GM12878 (cell line): ENCODE measurements at regions not wholly inside any gene's neighbourhood (a gene's known extent, or its start where the extent isn't known, plus 50 kb on each side); places are given as distances from the start of the nearest gene placed in this dataset.

Experiments used
- ATAC-seq: fragments of 200-7000 bp; cut with Tn5 transposase; 3 replicates; pipeline ENCODE4 v1.9.1; 2020; ENCODE audit warnings: mild to moderate bottlenecking, moderate library complexity
- BruUV-seq: library from RNA; stranded (reverse); fragments of 400-500 nt; replicated peaks from 2 replicates; lab custom pipeline; 2021; lab: Mats Ljungman, UMichigan
- CTCF ChIA-PET: fragments of 300-600 bp; sonication (Branson Sonifier 250); formaldehyde crosslinking; extraction: SDS; loops from one replicate; lab custom pipeline; 2021; ENCODE audit warnings: inconsistent platforms; lab: Yijun Ruan, JAX
- POLR2A ChIA-PET: fragments of 350-600 bp; formaldehyde crosslinking; extraction: SDS; loops from one replicate; lab custom pipeline; 2021; ENCODE audit warnings: inconsistent platforms; lab: Charles Lee
- RAD21 ChIA-PET: fragments of 300-600 bp; sonication (Branson Sonifier 250); formaldehyde crosslinking; loops from one replicate; lab custom pipeline; 2023; ENCODE audit warnings: antibody characterized with exemption; ENCODE audit not compliant: unreplicated experiment; lab: Charles Lee
- SMC1A ChIA-PET: fragments of 300-600 bp; sonication (Branson Sonifier 250); formaldehyde crosslinking; loops from one replicate; lab custom pipeline; 2023; ENCODE audit not compliant: unreplicated experiment, uncharacterized antibody; lab: Charles Lee
- DNase-seq: peaks from one replicate; pipeline ENCODE4 v3.0.0-alpha.2; 2011; ENCODE audit warnings: low read depth, low spot score
- FAIRE-seq: peaks from 3 replicates; lab custom pipeline; 2011; peaks lifted over from hg19 to GRCh38; lab: Jason Lieb, UNC
- H2AFZ ChIP-seq: 2 replicates; pipeline ENCODE4 v1.6.0; 2011; ENCODE audit warnings: low read depth, low read length, control low read depth; ENCODE audit not compliant: control insufficient read depth
- H3K27ac ChIP-seq: 2 replicates; pipeline ENCODE4 v1.5.1; 2011; ENCODE audit warnings: control low read depth; ENCODE audit not compliant: control insufficient read depth, insufficient read depth
- H3K27me3 ChIP-seq, 2 experiments: replicated peaks in 1 of 2; 2 replicates each; pipeline versions ENCODE4 v1.6.0 to v1.6.1; 2011; ENCODE audit warnings: low read length in 1 of 2; ENCODE audit not compliant: control insufficient read depth in 2 of 2, insufficient read depth in 2 of 2
- H3K36me3 ChIP-seq, 2 experiments: 2 replicates each; pipeline ENCODE4 v1.5.1; 2011; ENCODE audit warnings: low read length in 1 of 2; ENCODE audit not compliant: control insufficient read depth in 2 of 2, insufficient read depth in 2 of 2
- H3K4me1 ChIP-seq: 2 replicates; pipeline ENCODE4 v1.6.1; 2011; ENCODE audit warnings: mild to moderate bottlenecking, low read length, moderate library complexity, mixed read lengths; ENCODE audit not compliant: control insufficient read depth, insufficient read depth
- H3K4me2 ChIP-seq: 2 replicates; pipeline ENCODE4 v1.6.0; 2011; ENCODE audit warnings: control low read depth; ENCODE audit not compliant: control insufficient read depth, insufficient read depth
- H3K4me3 ChIP-seq: fragments of 200-600 bp; sonication (generic); 2 replicates; pipeline ENCODE4 v1.5.1; 2016
- H3K79me2 ChIP-seq: 2 replicates; pipeline ENCODE4 v1.6.0; 2011; ENCODE audit warnings: low read length; ENCODE audit not compliant: control insufficient read depth, insufficient read depth
- H3K9ac ChIP-seq: 2 replicates; pipeline ENCODE4 v1.8.0; 2011; ENCODE audit warnings: low read length, control low read depth, mixed read lengths; ENCODE audit not compliant: control insufficient read depth, insufficient read depth
- H3K9me3 ChIP-seq: replicated peaks from 3 replicates; pipeline ENCODE4 v1.5.1; 2011; ENCODE audit warnings: mild to moderate bottlenecking, low read length; ENCODE audit not compliant: control insufficient read depth, insufficient read depth
- H4K20me1 ChIP-seq: 2 replicates; pipeline ENCODE4 v1.6.0; 2011; ENCODE audit not compliant: control insufficient read depth, insufficient read depth
- CTCF ChIP-seq, 3 experiments: IDR thresholded peaks in 2 of 3; conservative IDR thresholded peaks in 1 of 3; 2 replicates each; pipeline ENCODE4 v1.5.1; 2011; ENCODE audit warnings: low read depth in 3 of 3, low read length in 3 of 3, mild to moderate bottlenecking in 3 of 3, control low read depth in 2 of 3, moderate library complexity in 2 of 3, inconsistent platforms in 1 of 3, mixed read lengths in 1 of 3; ENCODE audit not compliant: control insufficient read depth in 2 of 3, insufficient read depth in 1 of 3; ENCODE audit errors: extremely low read depth in 1 of 3
- HCFC1 ChIP-seq: fragments of 150-350 bp; IDR thresholded peaks from 2 replicates; pipeline ENCODE4 v1.6.1; 2014; ENCODE audit warnings: low read length
- PBX3 ChIP-seq: IDR thresholded peaks from 2 replicates; pipeline ENCODE4 v1.6.1; 2011; ENCODE audit warnings: mild to moderate bottlenecking, low read depth, low read length, moderate library complexity; ENCODE audit not compliant: insufficient replicate concordance
- RAD51 ChIP-seq: fragments of 450-650 bp; IDR thresholded peaks from 2 replicates; pipeline ENCODE4 v1.6.1; 2016; ENCODE audit warnings: moderate library complexity, mild to moderate bottlenecking, inconsistent platforms
- SMC3 ChIP-seq: IDR thresholded peaks from 2 replicates; pipeline ENCODE4 v1.6.1; 2011; ENCODE audit warnings: low read length, improper control_type of control experiment, borderline replicate concordance
- SPI1 ChIP-seq: IDR thresholded peaks from 2 replicates; pipeline ENCODE4 v1.6.1; 2011; ENCODE audit warnings: low read depth, mild to moderate bottlenecking, low read length, moderate library complexity, borderline replicate concordance; ENCODE audit not compliant: insufficient read depth
- USF1 ChIP-seq: IDR thresholded peaks from 2 replicates; pipeline ENCODE4 v1.6.1; 2011; ENCODE audit warnings: borderline replicate concordance, low read depth, mild to moderate bottlenecking, moderate library complexity, mixed read lengths, low read length; ENCODE audit not compliant: insufficient read depth; ENCODE audit errors: extremely low read length
- USF2 ChIP-seq: IDR thresholded peaks from 2 replicates; pipeline ENCODE4 v1.6.1; 2011; ENCODE audit warnings: low read depth, low read length, improper control_type of control experiment, borderline replicate concordance
- ZNF207 ChIP-seq: fragments of 450-650 bp; IDR thresholded peaks from 2 replicates; pipeline ENCODE4 v1.6.1; 2014; ENCODE audit warnings: antibody characterized with exemption, mild to moderate bottlenecking, borderline replicate concordance
- ZNF592 ChIP-seq: fragments of 450-650 bp; IDR thresholded peaks from 2 replicates; pipeline ENCODE4 v1.6.1; 2017; ENCODE audit warnings: mild to moderate bottlenecking, moderate library complexity
- WGBS: methylation state at CpG from one replicate; pipeline ENCODE4 v1.1.6; 2016; ENCODE audit warnings: low lambda C conversion rate; ENCODE audit not compliant: insufficient replicate concordance, insufficient coverage; ENCODE audit errors: missing lambda C conversion rate; 5-methylcytosine and 5-hydroxymethylcytosine counted together
- in situ Hi-C: fragments of 300-500 bp; cut with MboI; formaldehyde crosslinking; loops from 9 replicates; pipeline ENCODE4 v1.14.3; 2018; ENCODE audit warnings: mixed read lengths
- intact Hi-C: fragments of 100-400 bp; cut with micrococcal nuclease; formaldehyde crosslinking; loops from one replicate; pipeline ENCODE4 v1.14.2; 2022; ENCODE audit not compliant: unreplicated experiment

- WGBS, result 0% methylated on average over 5 of the region's 5 CpGs
- no TSS peak for BruUV-seq
- TF ChIP-seq ZNF592, result no peak
- peak; percentile 71; the same call in 1 of the 2 replicates for TF ChIP-seq RAD51
- no peak for TF ChIP-seq SMC3
- peak; percentile 34 for TF ChIP-seq USF1
- TF ChIP-seq CTCF (IDR thresholded peaks at IDR 0.05 in 2 of 3, conservative IDR thresholded peaks at IDR 0.05 in 1 of 3; ENCODE audit: control insufficient read depth in 2 of 3, extremely low read depth in 1 of 3, insufficient read depth in 1 of 3, low read depth in 3 of 3, low read length in 3 of 3), result peak in 2 of 3 experiments; percentile 3 to 13; a peak in 2 of 6 replicates
- TF ChIP-seq PBX3, result no peak
- peak; percentile 15; the same call in 1 of the 2 replicates for TF ChIP-seq USF2
- no peak for TF ChIP-seq HCFC1
- TF ChIP-seq SPI1, result peak; percentile 22; the same call in 1 of the 2 replicates
- TF ChIP-seq ZNF207, result no peak
- in situ Hi-C loops (no loop called here), intact Hi-C loops (no loop called here)
- peaks cover 4% of the 10 kb centered on the region for H3K4me1 ChIP-seq
- RAD21 ChIA-PET, result interaction anchor here (1.0 kb wide), 1 partner anchor 22 kb away, joined by 3 read pairs; no protein-coding TSS in a partner anchor
- no peak overlapping the region for H3K4me3 ChIP-seq
- no peak for DNase-seq
- SMC1A ChIA-PET, result interaction anchor here (1.1 to 2.0 kb wide), 3 partner anchors 9 to 25 kb away, joined by 3 to 5 read pairs (median 3); no protein-coding TSS in a partner anchor
- no peak overlapping the region for H3K9ac ChIP-seq
- H4K20me1 ChIP-seq, result no peaks in the 10 kb centered on the region
- H3K4me2 ChIP-seq, result no peak overlapping the region
- no peak overlapping the region for H3K27ac ChIP-seq
- no peaks in the 10 kb centered on the region; a peak in 1 of 4 replicates for H3K36me3 ChIP-seq
- ATAC-seq, result peak; percentile 80
- CTCF ChIA-PET, result interaction anchor here (1.6 kb wide), 1 partner anchor 20 kb away, joined by 4 read pairs; no protein-coding TSS in a partner anchor
- no peaks in the 10 kb centered on the region for H3K9me3 ChIP-seq
- no peak for FAIRE-seq
- H2AFZ ChIP-seq, result no peak overlapping the region
- H3K79me2 ChIP-seq, result no peaks in the 10 kb centered on the region
- POLR2A ChIA-PET, result no interaction called here
- no peaks in the 10 kb centered on the region for H3K27me3 ChIP-seq
These were observed 58.5 kb upstream of the TMEM18 start for GRCh38 chr2:735670-736218.
